ENCODE measurements at regions not wholly inside any gene's neighbourhood (a gene's known extent, or its start where the extent isn't known, plus 50 kb on each side); places are given as distances from the start of the nearest gene placed in this dataset.
"Not testable (repeated sequence)": the region's sequence is repeated elsewhere in the genome, so short reads cannot be mapped to it uniquely, and the experiment has no call there.

- DNase-seq = no peak
Measured at GRCh38 chr4:103842076-103842475, 122.3 kb upstream of the TACR3 start.

DNA sequence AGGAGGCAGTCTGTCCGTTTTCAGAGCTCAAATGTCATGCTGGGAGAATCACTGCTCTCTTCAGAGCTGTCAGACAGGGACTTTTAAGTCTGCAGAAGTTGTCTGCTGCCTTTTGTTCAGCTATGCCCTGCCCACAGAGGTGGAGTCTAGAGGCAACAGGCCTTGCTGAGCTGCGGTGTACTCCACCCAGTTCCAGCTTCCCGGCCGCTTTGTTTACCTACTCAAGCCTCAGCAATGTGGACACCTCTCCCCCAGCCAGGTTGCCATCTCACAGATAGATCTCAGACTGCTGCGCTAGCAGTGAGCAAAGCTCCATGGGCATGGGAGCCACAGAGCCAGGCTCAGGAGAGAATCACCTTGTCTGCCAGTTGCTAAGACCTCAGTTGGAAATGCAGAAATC, 90.5 kb upstream of the TACR3 start:
- not testable (repeated sequence) for DNase-seq

DNA sequence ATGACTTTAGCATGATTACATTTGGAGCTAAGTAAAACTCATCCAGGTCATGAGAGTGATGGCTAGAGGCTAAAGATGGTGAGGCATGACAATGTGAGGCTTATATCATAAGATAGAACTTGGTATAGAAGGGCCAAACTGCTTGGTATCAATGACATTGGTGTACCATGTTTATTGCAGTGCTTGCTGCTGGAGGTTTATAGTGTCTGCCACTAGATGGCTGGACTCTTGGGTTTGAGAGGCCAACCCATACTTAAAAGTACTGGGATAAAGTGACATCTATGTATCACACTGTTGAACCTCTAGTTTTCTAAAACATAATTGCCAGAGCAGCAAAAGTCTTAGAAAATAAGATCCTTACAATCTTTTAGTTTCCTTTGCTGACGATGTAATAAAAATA, 83.0 kb upstream of the TACR3 start:
- DNase-seq = no peak

DNA sequence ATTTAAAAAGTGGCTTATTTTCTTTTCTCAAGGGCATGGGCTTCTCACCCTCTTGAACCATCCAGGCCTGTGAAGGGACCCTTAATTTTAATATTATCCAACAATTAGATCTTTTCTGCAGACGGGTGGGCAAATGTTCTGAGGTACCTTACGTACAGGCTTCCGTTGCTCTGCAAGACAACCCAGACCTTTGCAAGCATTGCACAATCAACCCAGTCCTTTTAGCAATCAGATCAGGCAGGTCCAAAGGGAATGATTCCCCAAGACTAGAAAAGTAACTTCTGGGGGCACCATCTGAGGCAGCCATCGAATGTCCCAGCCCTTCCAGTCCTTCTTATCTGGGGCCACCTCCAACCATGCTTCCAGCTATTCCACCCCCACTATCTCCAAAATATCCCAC, 67.3 kb upstream of the TACR3 start:
- DNase-seq = no peak

- no peak for DNase-seq
Measured at GRCh38 chr4:103786593-103786992, 66.8 kb upstream of the TACR3 start.

DNA sequence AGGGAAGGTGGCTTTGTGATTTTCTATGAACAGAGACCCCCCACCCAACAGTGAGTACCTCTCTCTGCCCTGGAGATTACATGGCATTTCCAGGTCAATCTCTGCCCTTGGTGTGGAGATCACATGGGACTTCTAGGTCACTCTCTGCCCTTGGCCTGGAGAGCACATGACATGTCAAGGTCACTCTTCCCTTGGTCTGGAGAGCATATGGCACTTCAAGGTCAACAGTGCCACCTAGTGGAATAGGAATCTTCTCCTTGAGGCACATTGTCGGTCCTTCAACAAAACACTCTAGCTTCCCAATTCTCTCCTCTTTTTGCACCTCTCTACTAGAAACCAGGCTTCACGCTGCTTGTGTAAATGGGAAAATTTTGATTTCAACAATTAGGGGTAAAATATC, 66.2 kb upstream of the TACR3 start:
- DNase-seq = no peak

- DNase-seq = no peak
Measured at GRCh38 chr4:103778221-103778620, 58.4 kb upstream of the TACR3 start.

DNA sequence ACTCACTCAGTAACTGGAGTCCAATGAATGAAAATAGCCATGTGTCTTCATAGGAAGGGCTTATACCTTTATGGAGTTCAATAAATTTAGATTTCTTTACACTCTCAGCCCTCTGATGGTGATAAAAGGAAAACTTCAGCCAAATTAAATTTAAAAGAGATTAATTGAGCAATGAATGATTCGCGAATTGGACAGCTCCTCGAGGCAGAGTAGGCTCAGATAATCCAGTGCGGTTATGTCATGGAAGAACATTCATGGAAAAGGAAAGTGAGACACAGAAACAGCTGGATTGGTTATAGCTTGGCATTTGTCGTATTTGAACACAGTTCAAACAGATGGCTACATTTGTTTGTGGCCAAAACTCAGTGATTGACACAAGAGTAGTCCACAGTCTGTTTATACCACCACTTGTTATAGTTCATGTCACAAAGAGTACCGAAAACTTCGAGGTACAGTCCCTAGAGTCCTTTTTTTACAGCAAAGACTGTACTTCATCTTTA, 54.6 kb upstream of the TACR3 start:
- no peak for DNase-seq

DNA sequence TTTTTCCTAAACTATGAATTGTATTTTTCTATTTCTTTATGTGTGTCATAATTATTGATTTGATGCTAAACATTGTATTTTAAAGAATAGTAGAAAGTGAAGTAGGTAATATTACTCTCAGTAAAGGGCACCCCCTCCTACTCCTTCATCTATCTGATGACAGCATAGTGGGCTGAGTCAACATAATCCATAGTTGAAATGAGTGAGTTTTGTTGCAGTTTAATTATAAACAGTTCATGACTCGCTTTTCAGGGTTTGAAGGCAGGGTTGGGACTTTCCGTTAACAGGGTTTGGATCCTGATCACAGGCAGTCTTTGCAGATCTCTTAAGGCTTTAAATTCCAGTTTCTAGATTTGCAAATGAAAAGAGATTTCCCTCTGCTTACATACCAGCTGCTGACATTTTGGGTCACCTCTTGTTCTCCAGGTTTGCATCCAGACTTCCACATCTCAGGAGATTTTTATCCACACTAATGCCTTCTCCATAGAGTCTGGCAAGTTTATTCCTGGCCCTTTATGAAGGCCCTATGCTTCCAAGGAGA, 54.0 kb upstream of the TACR3 start:
- no peak for DNase-seq

Measured in NCI-H2171 (cell line).